ENCODE measurements at regions not wholly inside any gene's neighbourhood (a gene's known extent, or its start where the extent isn't known, plus 50 kb on each side); places are given as distances from the start of the nearest gene placed in this dataset.

DNA sequence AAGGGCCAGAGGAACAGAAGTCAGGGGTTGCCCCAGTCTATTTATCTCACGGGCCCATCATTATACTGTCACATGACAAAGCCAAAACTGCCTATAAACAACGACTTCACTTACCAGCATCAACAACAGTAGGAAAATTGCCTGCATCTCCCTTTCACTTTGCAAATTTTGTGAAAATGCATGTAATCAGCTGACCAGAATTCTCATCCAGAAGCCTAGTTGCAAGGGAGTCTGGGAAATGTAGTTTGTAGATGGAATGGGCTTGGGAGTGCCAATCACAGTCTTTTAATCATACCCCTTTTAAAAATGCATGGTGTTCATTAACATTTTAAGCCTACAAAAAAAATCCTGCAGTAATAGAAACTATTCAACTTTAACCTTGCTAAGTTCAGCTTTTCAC is 369.3 kb upstream of the TMPO start:
- 90 to 95% methylated on average over 2 of the region's 2 CpGs for WGBS, 2 donors
- intact Hi-C loops (cut with DNase I): no loop called here
- DNase-seq: no peak

GRCh38 chr12:98146487-98146886 is 368.9 kb upstream of the TMPO start:
- 85 to 94% methylated on average over 4 of the region's 4 CpGs for WGBS, 2 donors
- H3K27ac ChIP-seq: no peak overlapping the region

More for the DNA sequence above, 369.3 kb upstream of the TMPO start:
- Histone ChIP-seq H3K27ac (no peak overlapping the region), H3K36me3 (no peaks in the 10 kb centered on the region), H3K4me3 (replicated peaks in 1 of 3) (no peak overlapping the region), H3K9me3 (no peaks in the 10 kb centered on the region), H3K27me3 (no peaks in the 10 kb centered on the region), H3K4me1 (no peaks in the 10 kb centered on the region)
- no peak for TF ChIP-seq POLR2A (IDR thresholded peaks at IDR 0.05)
- TF ChIP-seq CTCF (IDR thresholded peaks at IDR 0.05): no peak

DNA sequence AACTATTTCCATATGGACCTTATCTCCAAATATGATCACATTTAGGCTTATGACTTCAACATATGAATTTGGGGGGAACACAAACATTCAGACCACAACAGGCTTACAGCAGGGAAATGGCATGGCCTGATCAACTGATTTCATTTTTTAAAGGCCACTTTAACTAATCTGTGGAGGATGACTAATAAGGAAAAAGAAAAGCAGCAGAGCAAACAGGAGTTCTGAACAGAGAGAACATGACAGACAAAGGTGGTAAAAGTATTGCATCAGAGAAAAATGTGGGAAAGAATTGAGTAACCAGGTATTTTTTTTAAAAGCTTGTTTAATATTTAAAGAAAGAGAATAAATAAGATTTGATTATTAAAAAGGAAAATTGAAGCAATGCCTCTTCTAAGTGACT is 366.1 kb upstream of the TMPO start:
- Histone ChIP-seq H3K4me3 (replicated peaks in 1 of 3) (no peak overlapping the region), H3K27me3 (no peaks in the 10 kb centered on the region), H3K9me3 (no peaks in the 10 kb centered on the region), H3K4me1 (no peaks in the 10 kb centered on the region), H3K36me3 (no peaks in the 10 kb centered on the region), H3K27ac (no peak overlapping the region)
- TF ChIP-seq CTCF (IDR thresholded peaks at IDR 0.05) (no peak), POLR2A (IDR thresholded peaks at IDR 0.05) (no peak)
- intact Hi-C loops (cut with DNase I): no loop called here
- no peak for DNase-seq

More at GRCh38 chr12:98146487-98146886, 368.9 kb upstream of the TMPO start:
- TF ChIP-seq POLR2A (IDR thresholded peaks at IDR 0.05) (no peak), CTCF (IDR thresholded peaks at IDR 0.05) (no peak)
- no peak for DNase-seq
- intact Hi-C loops (cut with DNase I): no loop called here
- no peaks in the 10 kb centered on the region for H3K27me3 ChIP-seq
- no peaks in the 10 kb centered on the region for H3K36me3 ChIP-seq
- no peak overlapping the region for H3K4me3 ChIP-seq (replicated peaks in 1 of 3)
- H3K4me1 ChIP-seq: no peaks in the 10 kb centered on the region
- no peaks in the 10 kb centered on the region for H3K9me3 ChIP-seq

DNA sequence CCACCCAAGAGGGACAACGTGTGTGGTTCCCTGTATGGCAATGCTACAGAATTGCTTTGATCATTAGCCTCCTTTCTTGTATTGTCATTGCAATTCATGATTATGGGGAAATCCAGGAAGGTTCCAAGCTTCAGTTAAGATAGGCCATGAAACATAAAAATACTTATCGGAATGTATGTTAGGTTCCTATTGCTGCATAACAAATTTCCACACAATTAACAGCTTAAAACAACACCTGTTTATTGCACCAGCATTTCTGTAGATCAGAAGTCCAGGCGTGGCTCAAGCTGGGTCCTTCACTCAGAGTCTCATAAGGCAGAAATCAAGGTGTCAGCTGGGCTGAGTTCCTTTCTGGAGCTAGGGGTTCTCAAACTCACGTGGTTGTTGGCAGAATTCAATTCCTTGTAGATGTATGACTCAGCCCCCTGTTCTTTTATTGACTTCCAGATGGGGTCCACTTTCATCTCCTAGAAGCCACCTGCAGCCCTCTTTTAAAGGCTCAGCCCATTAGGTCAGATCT is 365.6 kb upstream of the TMPO start:
- H3K36me3 ChIP-seq: no peaks in the 10 kb centered on the region
- H3K27ac ChIP-seq: no peak overlapping the region
- no peaks in the 10 kb centered on the region for H3K9me3 ChIP-seq
- no peak for DNase-seq
- no peaks in the 10 kb centered on the region for H3K27me3 ChIP-seq
- H3K4me1 ChIP-seq: no peaks in the 10 kb centered on the region
- no peak overlapping the region for H3K4me3 ChIP-seq (replicated peaks in 1 of 3)
- intact Hi-C loops (cut with DNase I): no loop called here
- TF ChIP-seq POLR2A (IDR thresholded peaks at IDR 0.05) (no peak), CTCF (IDR thresholded peaks at IDR 0.05) (no peak)
- 89 to 93% methylated on average over 4 of the region's 4 CpGs for whole genome bisulfite sequencing, 2 donors

DNA sequence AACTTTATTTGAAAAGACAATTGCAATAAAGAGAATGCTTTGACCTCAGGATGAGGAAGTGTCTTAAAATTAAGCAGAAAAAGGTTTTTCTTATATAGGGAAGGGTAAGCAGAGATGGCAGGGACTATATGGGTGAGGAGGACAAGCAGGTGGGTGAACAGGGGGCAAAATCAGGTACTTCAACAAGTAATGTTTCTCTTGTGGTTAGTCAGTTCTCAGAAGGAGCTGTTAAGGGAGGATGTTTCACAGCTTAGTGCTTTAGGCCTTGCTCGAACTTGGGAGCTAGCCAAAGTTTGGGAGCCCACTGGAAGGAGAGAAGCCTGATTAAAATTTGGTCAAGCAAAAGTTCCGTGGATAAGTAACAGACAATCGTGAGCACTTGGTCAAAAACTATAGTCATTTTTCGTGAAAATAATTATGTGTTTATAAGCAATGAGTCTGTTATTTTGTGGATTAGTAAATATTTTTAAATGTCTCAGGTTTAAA is 364.2 kb upstream of the TMPO start:
- no peak for TF ChIP-seq CTCF (IDR thresholded peaks at IDR 0.05)
- TF ChIP-seq POLR2A (IDR thresholded peaks at IDR 0.05): no peak
- Histone ChIP-seq H3K4me1 (no peaks in the 10 kb centered on the region), H3K9me3 (no peaks in the 10 kb centered on the region), H3K36me3 (no peaks in the 10 kb centered on the region), H3K27me3 (no peaks in the 10 kb centered on the region), H3K4me3 (replicated peaks in 1 of 3) (no peak overlapping the region), H3K27ac (no peak overlapping the region)
- WGBS, 2 donors: 68 to 74% methylated on average over 4 of the region's 4 CpGs
- peak; percentile 3 to 20 for DNase-seq
- intact Hi-C loops (cut with DNase I): no loop called here

Measured in thyroid gland (tissue), 4 donors.